ENCODE measurements at regions not wholly inside any gene's neighbourhood (a gene's known extent, or its start where the extent isn't known, plus 50 kb on each side); places are given as distances from the start of the nearest gene placed in this dataset.

DNA sequence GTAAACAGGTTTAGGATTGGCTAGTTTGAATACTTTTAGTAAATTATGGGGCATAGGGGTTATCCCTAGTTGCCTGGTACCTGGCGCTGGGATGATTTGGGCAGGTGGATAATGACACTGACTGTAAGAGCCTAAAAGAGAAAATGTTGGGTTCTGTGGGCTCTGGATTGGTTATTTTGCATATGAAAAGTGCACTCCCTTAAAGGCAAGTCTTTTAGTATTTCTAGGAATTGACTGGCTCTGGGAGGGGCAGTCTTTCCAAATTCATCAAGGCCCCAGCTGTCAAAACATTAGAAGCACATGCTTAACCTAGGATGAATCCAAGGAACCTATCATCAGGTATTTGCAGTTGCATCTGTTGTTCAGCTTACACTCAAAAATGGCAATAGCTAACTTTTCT, 454.6 kb upstream of the SORCS1 start (continued):
- TF ChIP-seq ZNF521 (tag by site-specific recombination; IDR thresholded peaks at IDR 0.05) = no peak
- TF ChIP-seq ZNF157 (tag by site-specific recombination; IDR thresholded peaks at IDR 0.05) = no peak
- TF ChIP-seq ZFP3 (tag by site-specific recombination; IDR thresholded peaks at IDR 0.05; ENCODE audit: low read depth) = no peak
- TF ChIP-seq ZNF341 (tag by site-specific recombination; IDR thresholded peaks at IDR 0.05; ENCODE audit: low read depth) = no peak
- TF ChIP-seq ZBTB20 (tag by site-specific recombination; IDR thresholded peaks at IDR 0.05) = no peak

DNA sequence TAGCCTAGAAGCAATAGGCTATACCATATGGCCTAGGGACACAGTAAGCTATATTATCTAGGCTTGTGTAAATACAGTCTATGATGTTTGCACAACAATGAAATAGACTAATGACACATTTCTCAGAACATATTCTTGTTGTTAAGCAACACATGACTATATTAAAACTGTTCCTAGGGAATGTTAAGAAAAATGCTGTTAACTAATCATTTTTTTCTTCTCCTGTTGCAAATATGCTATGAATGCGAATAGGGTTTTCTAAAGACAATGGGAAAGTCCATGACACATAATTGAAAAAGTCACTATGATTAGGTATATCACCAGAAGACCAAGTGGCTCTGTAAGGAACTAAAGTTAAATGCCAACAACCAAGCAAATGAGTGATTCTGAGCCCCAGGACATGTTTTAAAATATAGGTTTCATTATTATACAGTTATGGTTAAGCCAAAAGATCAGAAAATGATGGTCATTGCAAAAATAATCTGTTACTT, 454.0 kb upstream of the SORCS1 start:
- no peaks in the 10 kb centered on the region for H3K9me3 ChIP-seq (ENCODE audit: control insufficient read depth, insufficient read depth, low read depth, low read length)
- ChIA-PET POLR2A (no interaction called here), CTCF (no interaction called here)
- H3K27ac ChIP-seq (ENCODE audit: extremely low read depth, low read depth, low read length) = no peak overlapping the region
- H3K4me1 ChIP-seq (ENCODE audit: control insufficient read depth, insufficient read depth, low read length) = no peaks in the 10 kb centered on the region
- H3K36me3 ChIP-seq (ENCODE audit: control insufficient read depth in 2 of 2, insufficient read depth in 1 of 2, low read length in 2 of 2) = no peaks in the 10 kb centered on the region
- H3K4me3 ChIP-seq (ENCODE audit: low read depth, low read length) = no peak overlapping the region
- no peak for TF ChIP-seq ZNF223 (tag by site-specific recombination; IDR thresholded peaks at IDR 0.05)
- no peak for TF ChIP-seq ZNF366 (tag by site-specific recombination; conservative IDR thresholded peaks at IDR 0.05)

DNA sequence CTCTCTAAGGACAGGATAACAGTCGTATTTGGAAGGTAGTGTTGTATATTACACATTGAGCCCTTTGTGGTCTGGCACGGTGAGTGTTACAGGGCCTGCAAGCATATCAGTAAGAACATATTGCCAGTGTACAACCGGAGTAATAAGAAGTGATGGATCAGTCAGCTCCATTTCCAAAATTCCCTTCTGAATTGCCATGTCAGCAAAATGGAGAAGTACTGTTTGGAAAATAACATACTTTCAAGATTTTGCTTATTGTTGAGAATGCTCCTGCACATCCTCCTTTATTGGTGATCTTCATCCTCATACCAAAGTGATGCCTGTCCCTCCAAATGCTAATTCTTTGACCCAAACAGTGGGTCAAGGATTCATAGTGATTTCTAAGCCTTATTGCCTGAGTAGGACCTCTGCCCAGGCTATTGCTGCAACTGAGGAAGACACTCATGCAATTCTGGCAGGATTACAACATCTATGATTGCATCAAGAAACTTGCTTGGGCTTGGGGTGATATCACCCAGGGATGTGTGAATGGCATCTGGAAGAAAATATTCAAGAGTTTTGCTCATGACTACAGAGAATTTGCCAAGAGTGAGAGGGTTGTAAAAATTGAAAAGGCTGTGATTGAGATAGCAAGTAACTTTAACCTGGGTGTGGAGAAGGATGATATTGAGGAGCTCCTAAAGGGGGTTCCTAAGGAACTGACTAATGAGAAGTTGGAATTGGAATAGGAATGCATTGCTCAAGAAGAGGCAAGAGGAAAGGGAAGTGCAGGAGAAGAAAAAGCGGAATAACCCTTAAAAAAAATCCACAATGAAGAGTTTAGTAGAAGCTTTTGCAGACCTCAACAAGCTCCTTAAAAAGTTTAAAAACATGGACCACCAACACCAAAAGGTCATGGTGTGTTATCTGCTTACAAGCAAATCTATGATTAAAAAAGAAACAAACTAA, 452.2 kb upstream of the SORCS1 start:
- CTCF ChIA-PET = interaction anchor here (0.7 kb wide), 2 partner anchors 159 to 841 kb away, joined by 3 to 5 read pairs; no protein-coding TSS in a partner anchor
- no peaks in the 10 kb centered on the region for H3K9me3 ChIP-seq (ENCODE audit: control insufficient read depth, insufficient read depth, low read depth, low read length)
- H3K4me1 ChIP-seq (ENCODE audit: control insufficient read depth, insufficient read depth, low read length) = no peaks in the 10 kb centered on the region
- POLR2A ChIA-PET = no interaction called here
- H3K4me3 ChIP-seq (ENCODE audit: low read depth, low read length) = no peak overlapping the region
- TF ChIP-seq ZNF16 (tag by site-specific recombination; IDR thresholded peaks at IDR 0.05; ENCODE audit: low read depth) = no peak
- no peak for TF ChIP-seq ZNF701 (tag by site-specific recombination; IDR thresholded peaks at IDR 0.05)
- no peak for TF ChIP-seq ZNF184 (tag by site-specific recombination; IDR thresholded peaks at IDR 0.05)
- no peak for TF ChIP-seq ZNF521 (tag by site-specific recombination; IDR thresholded peaks at IDR 0.05)
- no peak for TF ChIP-seq ZSCAN16 (tag by site-specific recombination; IDR thresholded peaks at IDR 0.05)
- no peak for TF ChIP-seq ZNF157 (tag by site-specific recombination; IDR thresholded peaks at IDR 0.05)
- H3K36me3 ChIP-seq (ENCODE audit: control insufficient read depth in 2 of 2, insufficient read depth in 1 of 2, low read length in 2 of 2) = no peaks in the 10 kb centered on the region
- H3K27ac ChIP-seq (ENCODE audit: extremely low read depth, low read depth, low read length) = no peak overlapping the region

DNA sequence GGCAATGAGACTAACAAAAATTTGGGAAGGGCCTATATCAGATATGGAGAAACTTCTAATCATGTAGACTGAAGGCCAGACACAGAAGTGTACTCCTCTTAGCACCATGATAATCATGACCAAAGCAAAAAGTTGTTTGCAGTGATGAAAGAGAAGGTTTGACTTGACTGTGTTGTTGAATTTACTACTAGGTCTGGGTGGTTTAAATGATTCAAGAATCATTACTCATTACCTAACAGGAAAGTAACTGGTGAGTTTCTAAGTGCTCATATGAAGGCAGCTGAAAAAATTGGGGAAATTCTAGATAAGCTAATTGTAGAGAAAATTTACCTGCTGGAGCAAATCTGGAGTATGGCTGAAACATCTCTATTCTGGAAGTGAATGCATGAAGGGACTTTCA, 451.5 kb upstream of the SORCS1 start:
- H3K36me3 ChIP-seq (ENCODE audit: control insufficient read depth in 2 of 2, insufficient read depth in 1 of 2, low read length in 2 of 2) = no peaks in the 10 kb centered on the region
- CTCF ChIA-PET = no interaction called here
- H3K4me3 ChIP-seq (ENCODE audit: low read depth, low read length) = no peak overlapping the region
- no peak overlapping the region for H3K27ac ChIP-seq (ENCODE audit: extremely low read depth, low read depth, low read length)
- no peaks in the 10 kb centered on the region for H3K9me3 ChIP-seq (ENCODE audit: control insufficient read depth, insufficient read depth, low read depth, low read length)
- POLR2A ChIA-PET = no interaction called here
- TF ChIP-seq HOXD13 (CRISPR knock-in tag; IDR thresholded peaks at IDR 0.05; ENCODE audit: borderline replicate concordance) (no peak), ZIC2 (tag by site-specific recombination; IDR thresholded peaks at IDR 0.05) (no peak), ZNF394 (tag by site-specific recombination; IDR thresholded peaks at IDR 0.05; ENCODE audit: borderline replicate concordance) (no peak), ZBTB8A (tag by site-specific recombination; IDR thresholded peaks at IDR 0.05) (no peak), MZF1 (tag by site-specific recombination; IDR thresholded peaks at IDR 0.05; ENCODE audit: borderline replicate concordance) (no peak), ZBTB1 (tag by site-specific recombination; IDR thresholded peaks at IDR 0.05) (no peak), ZNF112 (tag by site-specific recombination; IDR thresholded peaks at IDR 0.05) (no peak), ZNF777 (tag by site-specific recombination; IDR thresholded peaks at IDR 0.05; ENCODE audit: borderline replicate concordance) (no peak), ZNF544 (tag by site-specific recombination; IDR thresholded peaks at IDR 0.05) (no peak), GFI1B (tag by site-specific recombination; IDR thresholded peaks at IDR 0.05) (no peak), ZNF521 (tag by site-specific recombination; IDR thresholded peaks at IDR 0.05) (no peak), ZNF175 (tag by site-specific recombination; IDR thresholded peaks at IDR 0.05) (no peak), ZNF664 (tag by site-specific recombination; IDR thresholded peaks at IDR 0.05) (no peak), ZFP69B (tag by site-specific recombination; IDR thresholded peaks at IDR 0.05) (no peak), ZNF2 (tag by site-specific recombination; IDR thresholded peaks at IDR 0.05) (no peak)
- H3K4me1 ChIP-seq (ENCODE audit: control insufficient read depth, insufficient read depth, low read length) = no peaks in the 10 kb centered on the region
